NOMO-1 treated with DMSO at 0.1 percent for 48 hours (cell line): ENCODE measurements at regions not wholly inside any gene's neighbourhood (a gene's known extent, or its start where the extent isn't known, plus 50 kb on each side); places are given as distances from the start of the nearest gene placed in this dataset.
"Not testable (repeated sequence)": the region's sequence is repeated elsewhere in the genome, so short reads cannot be mapped to it uniquely, and the experiment has no call there.

Source experiments
- DNase-seq: peaks from one replicate; lab custom pipeline; 2025; ENCODE audit not compliant: unreplicated experiment; lab: John Stamatoyannopoulos, UW

DNA sequence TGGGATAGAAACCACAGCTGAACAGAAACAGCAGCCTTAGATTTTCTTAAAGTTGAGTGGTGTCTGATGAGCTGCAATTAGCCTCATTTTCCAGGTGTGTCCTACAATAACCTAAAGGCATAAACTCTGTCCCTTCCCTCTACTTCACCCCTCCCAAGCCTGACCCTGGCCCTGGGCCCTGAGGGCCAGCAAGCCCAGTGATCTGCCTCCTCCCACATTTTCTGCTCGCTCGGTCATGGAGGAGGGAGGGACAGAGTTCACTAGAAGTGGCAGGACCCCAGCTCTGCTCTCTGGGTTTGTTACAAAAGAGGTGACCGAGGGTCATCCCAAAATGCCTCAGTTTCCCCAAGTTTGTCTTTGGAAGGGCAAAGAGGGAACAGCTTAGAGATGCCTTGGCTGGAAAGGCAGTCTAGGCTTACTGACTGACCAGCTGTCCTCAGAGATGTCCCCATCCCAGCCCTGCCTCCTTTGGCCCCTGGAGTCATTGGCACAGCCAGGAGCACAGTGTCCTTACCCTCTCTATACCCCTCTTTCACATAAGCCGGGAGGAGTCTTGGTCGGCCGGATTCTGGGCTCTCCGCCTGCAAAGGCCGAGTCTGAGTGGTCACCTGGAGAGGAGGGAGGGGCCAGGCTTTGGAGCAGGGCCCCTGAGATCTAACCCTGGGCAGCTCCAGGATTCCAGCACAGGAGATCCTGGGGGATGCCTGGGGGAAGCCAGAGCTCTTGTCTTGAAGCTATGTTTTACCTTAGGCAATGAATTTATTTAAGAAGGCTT, 172.7 kb downstream of the PTPRU start:
- no peak for DNase-seq

- no peak for DNase-seq
Measured at GRCh38 chr1:29406814-29407213, 170.5 kb downstream of the PTPRU start.

DNA sequence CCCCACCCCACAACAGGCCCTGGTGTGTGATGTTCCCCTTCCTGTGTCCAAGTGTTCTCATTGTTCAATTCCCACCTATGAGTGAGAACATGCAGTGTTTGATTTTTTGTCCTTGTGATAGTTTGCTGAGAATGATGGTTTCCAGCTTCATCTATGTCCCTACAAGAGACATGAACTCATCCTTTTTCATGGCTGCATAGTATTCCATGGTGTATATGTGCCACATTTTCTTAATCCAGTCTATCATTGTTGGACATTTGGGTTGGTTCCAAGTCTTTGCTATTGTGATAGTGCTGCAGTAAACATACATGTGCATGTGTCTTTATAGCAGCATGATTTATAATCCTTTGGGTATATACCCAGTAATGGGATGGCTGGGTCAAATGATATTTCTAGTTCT, 163.9 kb downstream of the PTPRU start:
- DNase-seq, result not testable (repeated sequence)

- no peak for DNase-seq
Measured at GRCh38 chr1:29399465-29399864, 163.1 kb downstream of the PTPRU start.

- no peak for DNase-seq
Measured at GRCh38 chr1:29398431-29398830, 162.1 kb downstream of the PTPRU start.

DNA sequence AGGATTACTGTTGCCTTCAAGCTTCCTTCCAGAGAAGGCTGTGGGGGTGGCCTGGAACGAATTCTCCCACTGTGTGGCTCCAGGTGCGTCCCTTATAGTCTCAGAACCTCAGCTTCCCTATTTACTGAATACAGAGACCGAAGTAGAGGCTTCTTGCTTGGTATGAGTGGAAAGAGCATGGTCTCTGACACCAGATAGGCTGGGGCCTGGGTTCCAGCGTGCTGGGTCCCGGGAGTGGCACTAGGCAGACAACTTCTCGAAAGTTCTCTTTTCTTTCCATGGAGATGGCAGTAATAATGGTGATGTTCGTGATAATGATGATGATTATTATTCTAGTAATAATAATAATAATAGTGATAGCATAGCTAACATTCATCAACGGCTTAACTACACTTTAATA, 161.7 kb downstream of the PTPRU start:
- DNase-seq, result no peak

GRCh38 chr1:29397256-29397590, 160.9 kb downstream of the PTPRU start:
- DNase-seq, result no peak

DNA sequence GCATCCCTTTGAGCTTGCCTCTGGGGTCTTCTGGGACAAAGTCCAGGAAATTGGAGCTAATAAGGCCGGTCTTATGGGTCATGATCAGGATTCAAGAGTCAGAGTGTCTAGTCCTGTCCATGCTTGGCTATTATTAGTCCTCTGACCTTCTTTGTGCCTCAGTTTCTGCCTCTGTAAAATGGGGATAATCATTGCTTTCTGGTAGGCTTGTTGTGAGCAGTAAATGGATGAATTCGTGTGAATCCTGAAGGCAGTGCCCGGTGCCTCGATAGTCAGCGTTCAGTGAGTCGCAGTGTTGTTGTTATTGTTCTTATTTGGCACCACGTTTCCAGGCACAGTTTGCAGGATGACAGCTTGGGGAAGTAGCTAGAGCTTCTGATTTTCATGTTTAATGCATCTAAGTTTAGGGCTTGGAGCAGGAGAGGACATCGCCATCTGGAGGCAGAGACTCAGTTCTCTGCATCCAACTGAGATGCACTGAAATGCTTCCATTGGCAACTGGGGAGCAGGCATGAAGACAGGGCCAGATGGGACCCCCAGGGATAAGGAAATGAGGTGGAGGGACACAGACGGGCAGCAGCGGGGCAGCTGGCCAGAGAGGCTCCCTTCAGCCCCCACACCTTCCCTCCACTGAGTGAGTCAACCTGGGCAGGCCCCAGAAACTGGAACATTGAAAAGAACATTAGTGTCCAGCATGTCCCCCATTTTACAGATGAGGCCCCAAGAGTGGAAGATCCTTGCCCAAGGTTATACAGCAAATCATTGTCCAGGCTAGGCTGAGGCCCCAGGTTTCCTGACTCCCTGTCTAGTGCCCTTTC, 160.3 kb downstream of the PTPRU start:
- no peak for DNase-seq

DNA sequence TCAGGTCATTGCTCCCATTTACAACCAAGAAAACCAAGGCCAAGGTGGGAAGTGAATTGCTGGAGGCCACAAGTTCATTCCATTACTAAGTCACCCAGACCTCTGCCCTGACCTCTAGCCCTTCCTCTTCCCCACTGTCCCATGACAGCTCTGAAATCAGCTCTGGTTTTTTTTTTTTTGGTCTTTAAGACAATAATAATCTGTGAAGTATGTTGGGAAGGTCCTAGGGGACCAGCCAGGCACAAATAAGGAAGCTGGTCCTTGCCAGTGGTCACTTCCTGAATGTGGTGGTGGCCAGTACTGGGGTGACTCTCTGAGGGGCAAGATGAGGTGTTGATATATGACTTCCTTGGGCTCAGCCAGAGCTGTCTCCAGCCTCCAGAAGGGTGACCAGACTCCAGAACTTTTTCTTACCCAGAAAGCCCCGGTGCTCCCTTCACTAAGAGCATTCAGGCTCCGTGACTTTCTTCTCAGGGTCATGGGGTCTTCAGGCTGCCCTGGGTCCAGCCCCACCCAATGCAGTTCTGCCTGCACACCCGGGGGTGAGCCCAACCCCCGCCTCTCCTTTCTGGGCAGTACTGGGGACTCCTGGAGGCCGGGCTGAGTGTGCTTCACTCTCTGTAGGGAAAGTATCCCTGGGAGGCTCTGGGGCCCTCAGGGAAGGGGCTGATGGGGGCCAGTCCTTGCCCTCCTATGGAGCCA, 159.6 kb downstream of the PTPRU start:
- DNase-seq, result no peak

- DNase-seq, result no peak
Measured at GRCh38 chr1:29394521-29395225, 158.4 kb downstream of the PTPRU start.

GRCh38 chr1:29393451-29393826, 157.1 kb downstream of the PTPRU start:
- no peak for DNase-seq

DNA sequence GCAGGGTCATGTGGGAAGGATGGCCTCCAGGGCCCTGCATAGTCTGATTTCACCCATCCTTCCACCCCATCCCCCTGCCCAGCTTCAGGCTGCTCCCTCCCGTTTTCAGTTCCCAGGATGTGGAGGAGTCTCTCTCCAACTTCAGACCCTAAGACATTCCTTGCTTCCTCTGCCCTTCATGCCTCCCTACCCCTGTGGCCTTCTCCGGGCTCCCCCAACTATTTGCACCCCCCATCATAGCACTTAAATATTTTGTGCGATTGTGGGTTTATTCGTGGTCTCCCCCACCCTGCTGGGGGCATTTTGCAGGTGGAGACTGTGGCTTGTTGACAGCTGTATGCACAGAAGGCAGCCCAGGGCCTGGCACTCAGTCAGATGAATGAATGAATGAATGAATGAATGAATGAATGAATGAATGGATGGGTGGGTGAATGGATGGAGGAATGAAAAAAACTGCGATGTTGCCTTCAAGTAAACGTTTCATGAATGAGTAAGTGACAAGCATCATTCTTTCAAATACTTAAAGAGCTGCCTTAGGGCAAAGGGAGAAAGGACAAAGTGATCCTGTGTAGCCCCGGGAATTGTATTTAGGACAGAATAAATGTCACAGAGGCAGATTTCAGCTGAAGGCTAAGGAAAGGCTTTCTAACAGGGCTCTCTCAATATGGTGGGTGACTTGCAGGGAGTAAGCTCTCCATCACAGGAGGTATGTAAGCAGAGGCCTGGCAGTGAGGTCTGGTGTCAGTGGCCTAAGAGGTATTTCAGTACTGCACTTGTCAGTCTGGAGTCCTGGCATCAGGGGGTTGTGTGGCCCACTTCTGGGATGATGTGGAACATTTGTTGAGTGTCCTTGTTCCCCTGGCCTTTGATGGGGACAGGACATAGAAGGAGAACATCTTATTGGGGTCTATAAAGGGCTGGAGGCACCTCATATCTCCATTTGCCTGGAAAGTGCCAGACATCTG, 156.4 kb downstream of the PTPRU start:
- DNase-seq, result no peak

GRCh38 chr1:29392036-29392435, 155.7 kb downstream of the PTPRU start:
- DNase-seq, result no peak

DNA sequence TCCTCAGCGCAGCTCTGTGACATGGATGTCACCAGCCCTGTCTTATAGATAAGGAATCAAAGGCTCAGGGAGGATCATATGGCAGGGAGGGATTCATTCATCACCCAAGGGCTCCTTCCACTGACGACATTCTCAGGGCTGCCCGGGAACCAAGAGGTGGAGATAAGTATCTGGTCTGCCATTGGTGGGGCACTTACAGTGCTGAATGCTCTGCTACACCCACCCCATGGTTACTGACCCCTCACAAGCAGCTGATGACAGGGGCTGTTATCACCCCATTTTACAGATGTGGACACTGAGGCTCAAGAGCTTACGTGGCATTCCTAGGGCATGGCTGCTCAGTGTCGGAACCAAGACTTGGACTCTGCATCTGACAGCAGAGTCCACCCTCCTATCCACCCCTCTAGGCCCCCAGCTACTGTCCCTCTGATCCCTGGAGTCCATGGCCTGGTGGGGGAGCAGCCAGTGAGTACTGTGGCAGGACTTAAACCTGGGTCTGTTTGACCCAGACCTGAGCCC, 155.1 kb downstream of the PTPRU start:
- no peak for DNase-seq

GRCh38 chr1:29390491-29391361, 154.4 kb downstream of the PTPRU start:
- DNase-seq, result no peak

- no peak for DNase-seq
Measured at GRCh38 chr1:29390075-29390474, 153.8 kb downstream of the PTPRU start.

- no peak for DNase-seq
Measured at GRCh38 chr1:29389533-29390041, 153.3 kb downstream of the PTPRU start.

- DNase-seq, result no peak
Measured at GRCh38 chr1:29388884-29389283, 152.6 kb downstream of the PTPRU start.

DNA sequence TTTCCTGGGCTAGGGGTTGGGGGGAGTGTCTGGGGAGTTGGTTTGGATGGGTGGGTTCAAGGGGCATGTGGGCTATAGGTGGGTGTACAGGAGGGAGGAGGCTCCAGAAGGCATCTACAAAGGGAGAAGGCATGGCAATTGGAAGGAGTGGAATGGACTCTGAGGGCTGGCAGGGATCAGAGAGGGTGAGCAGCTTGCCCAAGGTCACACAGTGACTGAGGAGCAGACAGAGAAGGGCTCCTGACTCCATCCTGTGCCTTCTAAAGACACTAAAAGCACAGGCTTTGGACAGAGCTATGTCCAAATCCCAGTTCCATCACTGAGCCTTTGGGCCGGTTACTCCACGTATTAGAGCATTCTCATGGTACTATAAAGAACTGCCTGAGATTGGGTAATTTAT, 151.8 kb downstream of the PTPRU start:
- DNase-seq, result no peak
